Caco-2 (cell line): ENCODE measurements at regions not wholly inside any gene's neighbourhood (a gene's known extent, or its start where the extent isn't known, plus 50 kb on each side); places are given as distances from the start of the nearest gene placed in this dataset.
"Not testable (repeated sequence)": the region's sequence is repeated elsewhere in the genome, so short reads cannot be mapped to it uniquely, and the experiment has no call there.

Experiments
- BruUV-seq: library from RNA; stranded (reverse); fragments of 400-500 nt; replicated peaks from 2 replicates; lab custom pipeline; 2021; lab: Mats Ljungman, UMichigan
- CTCF ChIA-PET: fragments of 300-600 bp; sonication (Branson Sonifier 250); formaldehyde crosslinking; loops from one replicate; lab custom pipeline; 2022; ENCODE audit warnings: antibody characterized with exemption; lab: Charles Lee
- POLR2A ChIA-PET: fragments of 300-600 bp; sonication (Branson Sonifier 250); formaldehyde crosslinking; loops from one replicate; lab custom pipeline; 2022; ENCODE audit warnings: antibody characterized with exemption; lab: Charles Lee
- DNase-seq, 2 experiments: peaks; one replicate each; pipeline versions ENCODE4 v3.0.0 to v3.0.0-alpha.2; 2020 to 2022
- H3K27me3 ChIP-seq: replicated peaks from 2 replicates; pipeline ENCODE4 v1.6.0; 2011; ENCODE audit warnings: low read length; ENCODE audit not compliant: control insufficient read depth, insufficient read depth
- H3K36me3 ChIP-seq: 2 replicates; pipeline ENCODE4 v1.5.1; 2011; ENCODE audit warnings: low read length; ENCODE audit not compliant: control insufficient read depth, insufficient read depth
- H3K4me1 ChIP-seq: fragments of 250-450 bp; sonication (Bioruptor Pico); 2 replicates; pipeline ENCODE4 v1.5.1; 2020; ENCODE audit warnings: mild to moderate bottlenecking
- H3K4me3 ChIP-seq: 2 replicates; pipeline ENCODE4 v1.5.1; 2011; ENCODE audit warnings: low read depth, mild to moderate bottlenecking, control low read depth, low read length
- H3K9me3 ChIP-seq: fragments of 250-450 bp; sonication (Bioruptor Pico); 2 replicates; pipeline ENCODE4 v1.5.1; 2020; ENCODE audit warnings: mild to moderate bottlenecking, moderate library complexity
- H3K27ac Mint-ChIP-seq: one replicate; pipeline ENCODE4 v1.8.0; 2022; ENCODE audit warnings: mixed read lengths; ENCODE audit not compliant: unreplicated experiment
- H3K27me3 Mint-ChIP-seq: one replicate; pipeline ENCODE4 v1.8.0; 2022; ENCODE audit warnings: mixed read lengths; ENCODE audit not compliant: insufficient read depth, unreplicated experiment
- H3K36me3 Mint-ChIP-seq: one replicate; pipeline ENCODE4 v1.8.0; 2022; ENCODE audit warnings: mild to moderate bottlenecking, mixed read lengths; ENCODE audit not compliant: insufficient read depth, unreplicated experiment
- H3K4me1 Mint-ChIP-seq: one replicate; pipeline ENCODE4 v1.8.0; 2022; ENCODE audit warnings: low read depth, mixed read lengths; ENCODE audit not compliant: unreplicated experiment
- H3K4me3 Mint-ChIP-seq: one replicate; pipeline ENCODE4 v1.8.0; 2022; ENCODE audit warnings: mild to moderate bottlenecking, moderate library complexity, mixed read lengths; ENCODE audit not compliant: unreplicated experiment
- H3K9me3 Mint-ChIP-seq: one replicate; pipeline ENCODE4 v1.8.0; 2022; ENCODE audit warnings: mixed read lengths; ENCODE audit not compliant: unreplicated experiment
- CTCF ChIP-seq, 2 experiments: fragments of 200-600 bp in 1 of 2; IDR thresholded peaks; 1 replicate in 1 of 2; 2 replicates in 1 of 2; pipeline versions ENCODE4 v1.5.1 to v1.8.0; 2011 to 2022; ENCODE audit warnings: antibody characterized with exemption in 1 of 2, control low read depth in 1 of 2, inconsistent platforms in 1 of 2, low read depth in 1 of 2, low read length in 1 of 2, mild to moderate bottlenecking in 1 of 2, moderate library complexity in 1 of 2; ENCODE audit not compliant: insufficient read depth in 1 of 2, severe bottlenecking in 1 of 2, unreplicated experiment in 1 of 2
- intact Hi-C: fragments of 100-400 bp; cut with micrococcal nuclease; formaldehyde crosslinking; loops from one replicate; pipeline ENCODE4 v1.10.0; 2022; ENCODE audit not compliant: unreplicated experiment

DNA sequence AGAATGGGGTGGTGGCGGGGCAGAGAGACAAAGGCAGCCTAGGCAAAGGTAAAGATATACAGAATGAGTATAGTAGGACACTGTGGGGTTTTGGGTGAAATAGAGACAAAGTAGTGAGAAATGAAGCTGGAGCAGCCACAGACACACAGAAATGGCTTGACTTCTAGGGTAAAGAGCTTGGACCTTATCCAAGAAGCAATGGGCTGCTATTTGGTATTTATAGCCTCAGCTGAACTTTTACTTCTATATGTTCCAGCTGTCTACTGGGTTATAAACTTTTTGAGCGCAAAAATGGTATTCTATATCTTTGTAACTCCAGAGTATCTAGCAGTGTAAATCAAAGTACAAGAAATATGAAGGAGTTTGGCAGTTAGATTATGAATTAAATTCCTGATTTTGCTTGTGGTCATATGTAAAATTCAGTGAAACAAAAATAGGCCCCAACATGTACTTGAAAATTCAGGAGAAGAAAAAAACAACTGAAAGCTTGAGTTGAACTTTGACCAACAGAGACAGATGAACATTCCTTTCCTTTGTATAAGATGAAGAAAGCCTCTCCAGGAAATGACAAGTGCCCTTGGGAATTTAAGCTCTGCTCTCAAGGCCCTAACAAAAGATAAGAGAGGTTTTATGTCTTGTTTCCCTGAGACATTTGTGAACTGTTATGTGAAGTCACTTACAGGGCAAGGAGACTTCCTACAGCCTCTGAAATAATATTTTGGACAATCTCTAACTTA lies 64.6 kb upstream of the XIST start:
- peaks cover 17% of the 10 kb centered on the region for H3K4me1 Mint-ChIP-seq
- intact Hi-C loops = no loop called here
- H3K27me3 Mint-ChIP-seq = no peaks in the 10 kb centered on the region
- no peaks in the 10 kb centered on the region for H3K9me3 ChIP-seq
- ChIA-PET CTCF (interaction anchor here (1.3 kb wide), 1 partner anchor 55 kb away, joined by 8 read pairs; no protein-coding TSS in a partner anchor), POLR2A (no interaction called here)
- peak; percentile 37 to 40 for DNase-seq
- BruUV-seq = no TSS peak
- H3K27ac Mint-ChIP-seq = peak overlapping the region; percentile 89
- no peak overlapping the region for H3K4me3 ChIP-seq
- H3K4me3 Mint-ChIP-seq = peak overlapping the region; percentile 43
- no peak for TF ChIP-seq CTCF (IDR thresholded peaks at IDR 0.05; ENCODE audit: insufficient read depth in 1 of 2, low read depth in 1 of 2, low read length in 1 of 2, severe bottlenecking in 1 of 2, unreplicated experiment in 1 of 2)
- peaks cover 31% of the 10 kb centered on the region for H3K4me1 ChIP-seq
- H3K36me3 ChIP-seq = no peaks in the 10 kb centered on the region
- H3K36me3 Mint-ChIP-seq = peaks cover 4% of the 10 kb centered on the region
- H3K9me3 Mint-ChIP-seq = no peaks in the 10 kb centered on the region
- no peaks in the 10 kb centered on the region for H3K27me3 ChIP-seq

GRCh38 chrX:73916489-73916888 lies 64.0 kb upstream of the XIST start:
- peaks cover 17% of the 10 kb centered on the region for H3K4me1 Mint-ChIP-seq
- Histone ChIP-seq H3K36me3 (no peaks in the 10 kb centered on the region), H3K4me1 (peaks cover 31% of the 10 kb centered on the region), H3K4me3 (no peak overlapping the region), H3K9me3 (no peaks in the 10 kb centered on the region), H3K27me3 (no peaks in the 10 kb centered on the region)
- no peak for TF ChIP-seq CTCF (IDR thresholded peaks at IDR 0.05; ENCODE audit: insufficient read depth in 1 of 2, low read depth in 1 of 2, low read length in 1 of 2, severe bottlenecking in 1 of 2, unreplicated experiment in 1 of 2)
- CTCF ChIA-PET = interaction anchor here (1.3 kb wide), 1 partner anchor 55 kb away, joined by 8 read pairs; no protein-coding TSS in a partner anchor
- H3K27ac Mint-ChIP-seq = peak overlapping the region; percentile 89
- no peaks in the 10 kb centered on the region for H3K9me3 Mint-ChIP-seq
- intact Hi-C loops = no loop called here
- peaks cover 4% of the 10 kb centered on the region for H3K36me3 Mint-ChIP-seq
- no peak for DNase-seq
- no peaks in the 10 kb centered on the region for H3K27me3 Mint-ChIP-seq
- no TSS peak for BruUV-seq
- H3K4me3 Mint-ChIP-seq = no peak overlapping the region
- POLR2A ChIA-PET = no interaction called here

DNA sequence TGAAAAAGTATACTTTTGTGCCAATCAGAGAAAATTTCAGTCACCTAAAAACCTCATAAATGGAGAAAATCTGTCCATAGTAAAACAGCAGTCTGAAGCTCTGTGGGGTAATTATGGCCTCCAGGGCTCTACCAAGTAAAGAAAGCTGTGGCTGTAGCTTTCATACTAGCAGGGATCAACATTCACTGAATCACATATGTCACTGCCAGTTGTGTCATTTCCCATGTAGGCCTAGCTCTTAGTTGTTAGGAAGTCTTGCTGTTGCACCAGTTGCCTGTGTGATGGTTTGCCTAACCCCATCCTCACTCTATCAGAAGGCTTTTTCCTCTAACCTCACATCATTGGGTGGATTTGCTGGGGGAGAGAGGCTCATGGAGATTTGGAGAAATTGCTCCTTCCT lies 62.3 kb upstream of the XIST start:
- H3K4me3 ChIP-seq, H3K36me3 Mint-ChIP-seq, H3K9me3 ChIP-seq, CTCF ChIA-PET, intact Hi-C loops, BruUV-seq, H3K4me3 Mint-ChIP-seq, POLR2A ChIA-PET, H3K27me3 ChIP-seq, H3K36me3 ChIP-seq, H3K27me3 Mint-ChIP-seq, DNase-seq, H3K9me3 Mint-ChIP-seq: not testable (repeated sequence)
- peaks cover 31% of the 10 kb centered on the region for H3K4me1 ChIP-seq
- peaks cover 17% of the 10 kb centered on the region for H3K4me1 Mint-ChIP-seq
- peak overlapping the region; percentile 65 for H3K27ac Mint-ChIP-seq
